ENCODE measurements at regions not wholly inside any gene's neighbourhood (a gene's known extent, or its start where the extent isn't known, plus 50 kb on each side); places are given as distances from the start of the nearest gene placed in this dataset.

GRCh38 chr6:131510591-131510990, 62.4 kb upstream of the ARG1 start:
- DNase-seq: no peak

- DNase-seq: peak; percentile 1 to 38
Measured at GRCh38 chr6:131519670-131520436, 53.2 kb upstream of the ARG1 start.

Measured in NCI-H446 (cell line).